Endothelial cell (in vitro differentiated cells): ENCODE measurements at regions not wholly inside any gene's neighbourhood (a gene's known extent, or its start where the extent isn't known, plus 50 kb on each side); places are given as distances from the start of the nearest gene placed in this dataset.
"Not testable (repeated sequence)": the region's sequence is repeated elsewhere in the genome, so short reads cannot be mapped to it uniquely, and the experiment has no call there.

Source experiments
- DNase-seq: peaks from one replicate; pipeline ENCODE4 v3.0.0; 2021; ENCODE audit warnings: low spot score
- H3K27ac Mint-ChIP-seq: one replicate; pipeline ENCODE4 v1.8.0; 2021; ENCODE audit warnings: mixed read lengths, inconsistent platforms; ENCODE audit not compliant: unreplicated experiment
- H3K27me3 Mint-ChIP-seq: one replicate; pipeline ENCODE4 v1.8.0; 2021; ENCODE audit warnings: mild to moderate bottlenecking, moderate library complexity, mixed read lengths, inconsistent platforms; ENCODE audit not compliant: unreplicated experiment
- H3K36me3 Mint-ChIP-seq: one replicate; pipeline ENCODE4 v1.8.0; 2021; ENCODE audit warnings: mild to moderate bottlenecking, low read depth, mixed read lengths, inconsistent platforms; ENCODE audit not compliant: unreplicated experiment
- H3K4me1 Mint-ChIP-seq: one replicate; pipeline ENCODE4 v1.8.0; 2021; ENCODE audit warnings: mild to moderate bottlenecking, mixed read lengths, inconsistent platforms; ENCODE audit not compliant: unreplicated experiment
- H3K4me3 Mint-ChIP-seq: one replicate; pipeline ENCODE4 v1.8.0; 2021; ENCODE audit warnings: mild to moderate bottlenecking, mixed read lengths, inconsistent platforms; ENCODE audit not compliant: unreplicated experiment
- H3K9me3 Mint-ChIP-seq: one replicate; pipeline ENCODE4 v1.8.0; 2021; ENCODE audit warnings: mixed read lengths, inconsistent platforms; ENCODE audit not compliant: unreplicated experiment

- not testable (repeated sequence) for H3K4me1 Mint-ChIP-seq, H3K4me3 Mint-ChIP-seq, H3K9me3 Mint-ChIP-seq
Observed at GRCh38 chr7:75201606-75202079, 109.3 kb downstream of the GTF2IRD2B start.

GRCh38 chr7:75205367-75206085 is 113.1 kb downstream of the GTF2IRD2B start:
- not testable (repeated sequence) for H3K4me1 Mint-ChIP-seq, H3K27ac Mint-ChIP-seq, H3K36me3 Mint-ChIP-seq, H3K4me3 Mint-ChIP-seq, H3K9me3 Mint-ChIP-seq, DNase-seq, H3K27me3 Mint-ChIP-seq

More at GRCh38 chr7:75201606-75202079, 109.3 kb downstream of the GTF2IRD2B start:
- H3K36me3 Mint-ChIP-seq, H3K27ac Mint-ChIP-seq, H3K27me3 Mint-ChIP-seq, DNase-seq: not testable (repeated sequence)

- H3K27me3 Mint-ChIP-seq, DNase-seq, H3K4me3 Mint-ChIP-seq, H3K36me3 Mint-ChIP-seq, H3K9me3 Mint-ChIP-seq, H3K4me1 Mint-ChIP-seq, H3K27ac Mint-ChIP-seq: not testable (repeated sequence)
Observed at GRCh38 chr7:75215460-75215859, 123.1 kb downstream of the GTF2IRD2B start.

GRCh38 chr7:75216963-75217362 is 124.6 kb downstream of the GTF2IRD2B start:
- H3K27me3 Mint-ChIP-seq = not testable (repeated sequence)

GRCh38 chr7:75226102-75226501 is 133.7 kb downstream of the GTF2IRD2B start:
- not testable (repeated sequence) for DNase-seq, H3K4me3 Mint-ChIP-seq, H3K27me3 Mint-ChIP-seq, H3K36me3 Mint-ChIP-seq, H3K4me1 Mint-ChIP-seq, H3K9me3 Mint-ChIP-seq, H3K27ac Mint-ChIP-seq

More at GRCh38 chr7:75216963-75217362, 124.6 kb downstream of the GTF2IRD2B start:
- not testable (repeated sequence) for DNase-seq, H3K36me3 Mint-ChIP-seq, H3K9me3 Mint-ChIP-seq, H3K4me1 Mint-ChIP-seq, H3K27ac Mint-ChIP-seq, H3K4me3 Mint-ChIP-seq

GRCh38 chr7:75229558-75229957 is 137.2 kb downstream of the GTF2IRD2B start:
- H3K4me3 Mint-ChIP-seq, H3K27me3 Mint-ChIP-seq, H3K9me3 Mint-ChIP-seq, H3K4me1 Mint-ChIP-seq, H3K27ac Mint-ChIP-seq, DNase-seq, H3K36me3 Mint-ChIP-seq: not testable (repeated sequence)

GRCh38 chr7:75230558-75230957 is 138.2 kb downstream of the GTF2IRD2B start:
- not testable (repeated sequence) for H3K27ac Mint-ChIP-seq, H3K9me3 Mint-ChIP-seq, H3K4me3 Mint-ChIP-seq, H3K27me3 Mint-ChIP-seq, H3K4me1 Mint-ChIP-seq, DNase-seq, H3K36me3 Mint-ChIP-seq

GRCh38 chr7:75235092-75235826 is 142.9 kb downstream of the GTF2IRD2B start:
- DNase-seq = not testable (repeated sequence)

GRCh38 chr7:75235827-75236167 is 143.4 kb downstream of the GTF2IRD2B start:
- DNase-seq, H3K27ac Mint-ChIP-seq, H3K9me3 Mint-ChIP-seq, H3K27me3 Mint-ChIP-seq, H3K4me1 Mint-ChIP-seq, H3K4me3 Mint-ChIP-seq, H3K36me3 Mint-ChIP-seq: not testable (repeated sequence)

More at GRCh38 chr7:75235092-75235826, 142.9 kb downstream of the GTF2IRD2B start:
- not testable (repeated sequence) for H3K4me1 Mint-ChIP-seq, H3K36me3 Mint-ChIP-seq, H3K27me3 Mint-ChIP-seq, H3K27ac Mint-ChIP-seq, H3K9me3 Mint-ChIP-seq, H3K4me3 Mint-ChIP-seq

- not testable (repeated sequence) for H3K27ac Mint-ChIP-seq, H3K27me3 Mint-ChIP-seq, H3K9me3 Mint-ChIP-seq, H3K4me1 Mint-ChIP-seq, H3K4me3 Mint-ChIP-seq, H3K36me3 Mint-ChIP-seq
- DNase-seq = peak; percentile 36
Observed at GRCh38 chr7:75237255-75238187, 145.1 kb downstream of the GTF2IRD2B start.

- not testable (repeated sequence) for H3K27me3 Mint-ChIP-seq, H3K9me3 Mint-ChIP-seq, DNase-seq, H3K4me1 Mint-ChIP-seq, H3K4me3 Mint-ChIP-seq, H3K36me3 Mint-ChIP-seq, H3K27ac Mint-ChIP-seq
Observed at GRCh38 chr7:75238309-75238708, 145.9 kb downstream of the GTF2IRD2B start.
